ENCODE measurements at regions not wholly inside any gene's neighbourhood (a gene's known extent, or its start where the extent isn't known, plus 50 kb on each side); places are given as distances from the start of the nearest gene placed in this dataset.
A peak's percentile ranks its signal among the peaks of the same experiment; 100 is the strongest.

GRCh38 chr2:165033402-165033801 is 78.1 kb upstream of the SLC38A11 start:
- DNase-seq, result no peak

GRCh38 chr2:165032559-165032958 is 77.2 kb upstream of the SLC38A11 start:
- no peak for DNase-seq

- DNase-seq, result no peak
Observed at GRCh38 chr2:165024199-165024598, 68.9 kb upstream of the SLC38A11 start.

GRCh38 chr2:165022781-165023180 is 67.5 kb upstream of the SLC38A11 start:
- no peak for DNase-seq

GRCh38 chr2:165017966-165018596 is 62.8 kb upstream of the SLC38A11 start:
- peak; percentile 44 to 85 for DNase-seq

- DNase-seq, result peak; percentile 24 to 71
Observed at GRCh38 chr2:165016772-165017411, 61.6 kb upstream of the SLC38A11 start.

GRCh38 chr2:165015052-165015642 is 59.8 kb upstream of the SLC38A11 start:
- DNase-seq, result peak; percentile 15 to 62

GRCh38 chr2:165013944-165014619 is 58.8 kb upstream of the SLC38A11 start:
- DNase-seq, result no peak

- DNase-seq, result no peak
Observed at GRCh38 chr2:165011199-165011598, 55.9 kb upstream of the SLC38A11 start.

- no peak for DNase-seq
Observed at GRCh38 chr2:165010556-165010955, 55.2 kb upstream of the SLC38A11 start.

- no peak for DNase-seq
Observed at GRCh38 chr2:165009466-165009865, 54.1 kb upstream of the SLC38A11 start.

GRCh38 chr2:165008730-165009315 is 53.5 kb upstream of the SLC38A11 start:
- no peak for DNase-seq

GRCh38 chr2:165007161-165007744 is 51.9 kb upstream of the SLC38A11 start:
- no peak for DNase-seq

All from NCI-H524 (cell line).